Spinal cord (tissue), 9 donors: ENCODE measurements at regions not wholly inside any gene's neighbourhood (a gene's known extent, or its start where the extent isn't known, plus 50 kb on each side); places are given as distances from the start of the nearest gene placed in this dataset.
A peak's percentile ranks its signal among the peaks of the same experiment; 100 is the strongest.

ENCODE experiments used
- DNase-seq, 6 donors: peaks; one replicate each; pipeline versions ENCODE4 v3.0.0 to v3.0.0-alpha.2; 2013 to 2015; ENCODE audit warnings: low spot score in 6 of 6, low read depth in 4 of 6
- H3K27ac ChIP-seq: one replicate; pipeline ENCODE4 v1.5.1; 2013; ENCODE audit warnings: low read depth, low read length, control low read depth
- H3K27me3 ChIP-seq: one replicate; pipeline ENCODE4 v1.6.1; 2013; ENCODE audit warnings: low read length; ENCODE audit not compliant: control insufficient read depth, insufficient read depth
- H3K36me3 ChIP-seq: one replicate; pipeline ENCODE4 v1.6.1; 2013; ENCODE audit warnings: low read length; ENCODE audit not compliant: control insufficient read depth, insufficient read depth
- H3K4me1 ChIP-seq: one replicate; pipeline ENCODE4 v1.6.1; 2013; ENCODE audit warnings: low read length; ENCODE audit not compliant: control insufficient read depth, insufficient read depth
- H3K4me3 ChIP-seq: one replicate; pipeline ENCODE4 v1.5.1; 2013; ENCODE audit warnings: low read depth, low read length, control low read depth
- H3K9me3 ChIP-seq: one replicate; pipeline ENCODE4 v1.6.1; 2013; ENCODE audit warnings: low read length; ENCODE audit not compliant: control insufficient read depth, insufficient read depth
- WGBS: methylation state at CpG from one replicate; pipeline ENCODE4 v1.1.5; 2013; ENCODE audit warnings: missing lambda C conversion rate; ENCODE audit not compliant: insufficient coverage; 5-methylcytosine and 5-hydroxymethylcytosine counted together
- donor health status: healthy.

- 57% methylated on average over 1 of the region's 2 CpGs for WGBS
- H3K9me3 ChIP-seq, result no peaks in the 10 kb centered on the region
- DNase-seq, result no peak
Measured at GRCh38 chr7:118467381-118467780, 242.9 kb downstream of the ANKRD7 start.

GRCh38 chr7:118472581-118472980 is 248.1 kb downstream of the ANKRD7 start:
- no peaks in the 10 kb centered on the region for H3K36me3 ChIP-seq
- H3K9me3 ChIP-seq, result no peaks in the 10 kb centered on the region
- no peak for DNase-seq
- H3K4me1 ChIP-seq, result no peaks in the 10 kb centered on the region
- no peak overlapping the region for H3K4me3 ChIP-seq
- H3K27me3 ChIP-seq, result no peaks in the 10 kb centered on the region
- WGBS, result 100% methylated on average over 1 of the region's 3 CpGs
- no peak overlapping the region for H3K27ac ChIP-seq

More at GRCh38 chr7:118467381-118467780, 242.9 kb downstream of the ANKRD7 start:
- Histone ChIP-seq H3K4me1 (no peaks in the 10 kb centered on the region), H3K27me3 (no peaks in the 10 kb centered on the region), H3K4me3 (no peak overlapping the region), H3K27ac (no peak overlapping the region), H3K36me3 (no peaks in the 10 kb centered on the region)

GRCh38 chr7:118473271-118473670 is 248.8 kb downstream of the ANKRD7 start:
- no peaks in the 10 kb centered on the region for H3K9me3 ChIP-seq
- 86% methylated on average over 1 of the region's 5 CpGs for WGBS
- H3K4me3 ChIP-seq, result no peak overlapping the region
- no peaks in the 10 kb centered on the region for H3K27me3 ChIP-seq
- no peaks in the 10 kb centered on the region for H3K4me1 ChIP-seq
- H3K27ac ChIP-seq, result no peak overlapping the region
- no peak for DNase-seq
- H3K36me3 ChIP-seq, result no peaks in the 10 kb centered on the region

- DNase-seq, result no peak
- no CpG with 5 or more reads among the region's 2 CpGs for WGBS
- Histone ChIP-seq H3K27ac (no peak overlapping the region), H3K4me3 (no peak overlapping the region), H3K9me3 (no peaks in the 10 kb centered on the region), H3K27me3 (no peaks in the 10 kb centered on the region), H3K4me1 (no peaks in the 10 kb centered on the region), H3K36me3 (no peaks in the 10 kb centered on the region)
Measured at GRCh38 chr7:118476036-118476435, 251.5 kb downstream of the ANKRD7 start.

- H3K9me3 ChIP-seq, result no peaks in the 10 kb centered on the region
- peak in 1 of 6 donors; percentile 28 for DNase-seq
- H3K27me3 ChIP-seq, result no peaks in the 10 kb centered on the region
- no peaks in the 10 kb centered on the region for H3K4me1 ChIP-seq
- H3K36me3 ChIP-seq, result no peaks in the 10 kb centered on the region
- H3K27ac ChIP-seq, result no peak overlapping the region
- H3K4me3 ChIP-seq, result no peak overlapping the region
- WGBS, result no CpG with 5 or more reads among the region's 3 CpGs
Measured at GRCh38 chr7:118477036-118477435, 252.5 kb downstream of the ANKRD7 start.

GRCh38 chr7:118478236-118478635 is 253.7 kb downstream of the ANKRD7 start:
- WGBS, result 100% methylated on average over 1 of the region's 4 CpGs
- H3K27me3 ChIP-seq, result no peaks in the 10 kb centered on the region
- DNase-seq, result no peak
- H3K27ac ChIP-seq, result no peak overlapping the region
- no peaks in the 10 kb centered on the region for H3K4me1 ChIP-seq
- no peak overlapping the region for H3K4me3 ChIP-seq
- H3K9me3 ChIP-seq, result no peaks in the 10 kb centered on the region
- no peaks in the 10 kb centered on the region for H3K36me3 ChIP-seq

GRCh38 chr7:118478931-118479330 is 254.4 kb downstream of the ANKRD7 start:
- Histone ChIP-seq H3K4me1 (no peaks in the 10 kb centered on the region), H3K36me3 (no peaks in the 10 kb centered on the region), H3K27ac (no peak overlapping the region), H3K4me3 (no peak overlapping the region), H3K27me3 (no peaks in the 10 kb centered on the region), H3K9me3 (no peaks in the 10 kb centered on the region)
- DNase-seq, result peak in 2 of 6 donors; percentile 32 to 62
- no CpG with 5 or more reads among the region's 2 CpGs for WGBS

- Histone ChIP-seq H3K4me3 (no peak overlapping the region), H3K27ac (no peak overlapping the region), H3K4me1 (no peaks in the 10 kb centered on the region), H3K27me3 (no peaks in the 10 kb centered on the region), H3K36me3 (no peaks in the 10 kb centered on the region), H3K9me3 (no peaks in the 10 kb centered on the region)
- no CpG with 5 or more reads among the region's 5 CpGs for WGBS
- DNase-seq, result peak in 1 of 6 donors; percentile 79
Measured at GRCh38 chr7:118492466-118492865, 268.0 kb downstream of the ANKRD7 start.

- Histone ChIP-seq H3K4me3 (no peak overlapping the region), H3K4me1 (no peaks in the 10 kb centered on the region), H3K9me3 (no peaks in the 10 kb centered on the region), H3K27me3 (no peaks in the 10 kb centered on the region), H3K27ac (no peak overlapping the region), H3K36me3 (no peaks in the 10 kb centered on the region)
- DNase-seq, result no peak
Measured at GRCh38 chr7:118496138-118496644, 271.7 kb downstream of the ANKRD7 start.

GRCh38 chr7:118502235-118502634 is 277.7 kb downstream of the ANKRD7 start:
- Histone ChIP-seq H3K36me3 (no peaks in the 10 kb centered on the region), H3K4me1 (no peaks in the 10 kb centered on the region), H3K4me3 (no peak overlapping the region), H3K27me3 (no peaks in the 10 kb centered on the region), H3K9me3 (no peaks in the 10 kb centered on the region), H3K27ac (no peak overlapping the region)
- no peak for DNase-seq
- WGBS, result 97% methylated on average over 3 of the region's 3 CpGs
